SK-N-SH (cell line): ENCODE measurements at regions not wholly inside any gene's neighbourhood (a gene's known extent, or its start where the extent isn't known, plus 50 kb on each side); places are given as distances from the start of the nearest gene placed in this dataset.

Source experiments
- ELF1 ChIP-seq: IDR thresholded peaks from 2 replicates; pipeline ENCODE4 v1.4.0; 2012
- EZH2phosphoT487 ChIP-seq: fragments of 200-600 bp; sonication (generic); IDR thresholded peaks from 2 replicates; pipeline ENCODE4 v1.6.1; 2017; ENCODE audit warnings: low read depth, mixed run types, mild to moderate bottlenecking, antibody characterized with exemption, moderate library complexity, borderline replicate concordance
- FOXJ3 ChIP-seq: sonication (generic); formaldehyde crosslinking; IDR thresholded peaks from 2 replicates; pipeline ENCODE4 v1.5.1; 2020; ENCODE audit warnings: mild to moderate bottlenecking, missing genetic modification reagents
- JUND ChIP-seq: IDR thresholded peaks from 2 replicates; pipeline ENCODE4 v1.4.0; 2012
- NRF1 ChIP-seq: IDR thresholded peaks from 2 replicates; pipeline ENCODE4 v1.6.1; 2012; ENCODE audit warnings: low read depth, mild to moderate bottlenecking, low read length
- POLR2AphosphoS5 ChIP-seq: IDR thresholded peaks from 2 replicates; pipeline ENCODE4 v1.6.1; 2012; ENCODE audit warnings: low read depth, low read length
- RAD21 ChIP-seq: IDR thresholded peaks from 2 replicates; pipeline ENCODE4 v1.6.1; 2012; ENCODE audit warnings: mild to moderate bottlenecking, low read length
- SMC3 ChIP-seq: IDR thresholded peaks from 2 replicates; pipeline ENCODE4 v1.6.1; 2012; ENCODE audit warnings: low read depth, low read length, improper control_type of control experiment
- TAF1 ChIP-seq: IDR thresholded peaks from 2 replicates; pipeline ENCODE4 v1.6.1; 2012; ENCODE audit warnings: low read depth, mild to moderate bottlenecking, low read length, moderate library complexity, borderline replicate concordance
- YY1 ChIP-seq: IDR thresholded peaks from 2 replicates; pipeline ENCODE4 v1.4.0; 2012; ENCODE audit warnings: low read depth, mild to moderate bottlenecking
- TF ChIP-seq, protein P1 (sequence below): fragments of 200-600 bp; sonication (generic); IDR thresholded peaks from 2 replicates; pipeline ENCODE4 v1.6.1; 2017; ENCODE audit warnings: antibody characterized with exemption, mild to moderate bottlenecking, moderate library complexity
- TF ChIP-seq, protein P2 (sequence below): IDR thresholded peaks from 2 replicates; pipeline ENCODE4 v1.4.0; 2012; ENCODE audit warnings: low read depth, borderline replicate concordance
- TF ChIP-seq, protein P3 (sequence below): fragments of 150-350 bp; IDR thresholded peaks from 2 replicates; pipeline ENCODE4 v1.6.1; 2017; ENCODE audit warnings: antibody characterized with exemption, low read length, low read depth, borderline replicate concordance
- TF ChIP-seq, protein P4 (sequence below): IDR thresholded peaks from 2 replicates; pipeline ENCODE4 v1.6.1; 2012; ENCODE audit warnings: mild to moderate bottlenecking, low read depth, low read length, moderate library complexity

DNA sequence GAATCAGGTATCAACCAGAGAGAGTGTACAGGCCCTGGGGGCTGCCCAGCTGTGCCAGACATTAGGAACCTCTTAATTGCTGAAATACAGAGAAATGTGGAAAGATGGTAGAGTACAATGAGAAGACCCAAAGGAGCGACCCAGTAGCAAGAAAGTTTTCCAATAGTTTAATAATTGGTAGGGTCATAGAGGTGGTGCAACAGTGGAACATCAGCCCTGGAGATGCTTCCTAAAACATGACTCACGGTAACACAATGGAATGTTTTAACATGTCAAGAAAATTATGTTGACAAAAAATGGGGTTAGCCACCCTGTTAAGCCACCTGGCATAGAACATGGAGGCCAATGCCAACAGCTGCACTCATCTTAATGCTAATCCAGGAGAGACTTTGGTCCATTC lies 284.1 kb downstream of the ELAVL2 start:
- TF ChIP-seq, protein P1, sequence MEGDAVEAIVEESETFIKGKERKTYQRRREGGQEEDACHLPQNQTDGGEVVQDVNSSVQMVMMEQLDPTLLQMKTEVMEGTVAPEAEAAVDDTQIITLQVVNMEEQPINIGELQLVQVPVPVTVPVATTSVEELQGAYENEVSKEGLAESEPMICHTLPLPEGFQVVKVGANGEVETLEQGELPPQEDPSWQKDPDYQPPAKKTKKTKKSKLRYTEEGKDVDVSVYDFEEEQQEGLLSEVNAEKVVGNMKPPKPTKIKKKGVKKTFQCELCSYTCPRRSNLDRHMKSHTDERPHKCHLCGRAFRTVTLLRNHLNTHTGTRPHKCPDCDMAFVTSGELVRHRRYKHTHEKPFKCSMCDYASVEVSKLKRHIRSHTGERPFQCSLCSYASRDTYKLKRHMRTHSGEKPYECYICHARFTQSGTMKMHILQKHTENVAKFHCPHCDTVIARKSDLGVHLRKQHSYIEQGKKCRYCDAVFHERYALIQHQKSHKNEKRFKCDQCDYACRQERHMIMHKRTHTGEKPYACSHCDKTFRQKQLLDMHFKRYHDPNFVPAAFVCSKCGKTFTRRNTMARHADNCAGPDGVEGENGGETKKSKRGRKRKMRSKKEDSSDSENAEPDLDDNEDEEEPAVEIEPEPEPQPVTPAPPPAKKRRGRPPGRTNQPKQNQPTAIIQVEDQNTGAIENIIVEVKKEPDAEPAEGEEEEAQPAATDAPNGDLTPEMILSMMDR: no peak
- TF ChIP-seq POLR2AphosphoS5 (no peak), TAF1 (no peak), JUND (no peak), FOXJ3 (no peak), RAD21 (no peak), SMC3 (no peak), ELF1 (no peak), YY1 (no peak), EZH2phosphoT487 (no peak), NRF1 (no peak)
- TF ChIP-seq, protein P2, sequence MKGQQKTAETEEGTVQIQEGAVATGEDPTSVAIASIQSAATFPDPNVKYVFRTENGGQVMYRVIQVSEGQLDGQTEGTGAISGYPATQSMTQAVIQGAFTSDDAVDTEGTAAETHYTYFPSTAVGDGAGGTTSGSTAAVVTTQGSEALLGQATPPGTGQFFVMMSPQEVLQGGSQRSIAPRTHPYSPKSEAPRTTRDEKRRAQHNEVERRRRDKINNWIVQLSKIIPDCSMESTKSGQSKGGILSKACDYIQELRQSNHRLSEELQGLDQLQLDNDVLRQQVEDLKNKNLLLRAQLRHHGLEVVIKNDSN: no peak
- TF ChIP-seq, protein P3, sequence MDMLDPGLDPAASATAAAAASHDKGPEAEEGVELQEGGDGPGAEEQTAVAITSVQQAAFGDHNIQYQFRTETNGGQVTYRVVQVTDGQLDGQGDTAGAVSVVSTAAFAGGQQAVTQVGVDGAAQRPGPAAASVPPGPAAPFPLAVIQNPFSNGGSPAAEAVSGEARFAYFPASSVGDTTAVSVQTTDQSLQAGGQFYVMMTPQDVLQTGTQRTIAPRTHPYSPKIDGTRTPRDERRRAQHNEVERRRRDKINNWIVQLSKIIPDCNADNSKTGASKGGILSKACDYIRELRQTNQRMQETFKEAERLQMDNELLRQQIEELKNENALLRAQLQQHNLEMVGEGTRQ: no peak
- TF ChIP-seq, protein P4, sequence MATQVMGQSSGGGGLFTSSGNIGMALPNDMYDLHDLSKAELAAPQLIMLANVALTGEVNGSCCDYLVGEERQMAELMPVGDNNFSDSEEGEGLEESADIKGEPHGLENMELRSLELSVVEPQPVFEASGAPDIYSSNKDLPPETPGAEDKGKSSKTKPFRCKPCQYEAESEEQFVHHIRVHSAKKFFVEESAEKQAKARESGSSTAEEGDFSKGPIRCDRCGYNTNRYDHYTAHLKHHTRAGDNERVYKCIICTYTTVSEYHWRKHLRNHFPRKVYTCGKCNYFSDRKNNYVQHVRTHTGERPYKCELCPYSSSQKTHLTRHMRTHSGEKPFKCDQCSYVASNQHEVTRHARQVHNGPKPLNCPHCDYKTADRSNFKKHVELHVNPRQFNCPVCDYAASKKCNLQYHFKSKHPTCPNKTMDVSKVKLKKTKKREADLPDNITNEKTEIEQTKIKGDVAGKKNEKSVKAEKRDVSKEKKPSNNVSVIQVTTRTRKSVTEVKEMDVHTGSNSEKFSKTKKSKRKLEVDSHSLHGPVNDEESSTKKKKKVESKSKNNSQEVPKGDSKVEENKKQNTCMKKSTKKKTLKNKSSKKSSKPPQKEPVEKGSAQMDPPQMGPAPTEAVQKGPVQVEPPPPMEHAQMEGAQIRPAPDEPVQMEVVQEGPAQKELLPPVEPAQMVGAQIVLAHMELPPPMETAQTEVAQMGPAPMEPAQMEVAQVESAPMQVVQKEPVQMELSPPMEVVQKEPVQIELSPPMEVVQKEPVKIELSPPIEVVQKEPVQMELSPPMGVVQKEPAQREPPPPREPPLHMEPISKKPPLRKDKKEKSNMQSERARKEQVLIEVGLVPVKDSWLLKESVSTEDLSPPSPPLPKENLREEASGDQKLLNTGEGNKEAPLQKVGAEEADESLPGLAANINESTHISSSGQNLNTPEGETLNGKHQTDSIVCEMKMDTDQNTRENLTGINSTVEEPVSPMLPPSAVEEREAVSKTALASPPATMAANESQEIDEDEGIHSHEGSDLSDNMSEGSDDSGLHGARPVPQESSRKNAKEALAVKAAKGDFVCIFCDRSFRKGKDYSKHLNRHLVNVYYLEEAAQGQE: no peak
